CD4-positive, alpha-beta T cell (primary cell): ENCODE measurements at regions not wholly inside any gene's neighbourhood (a gene's known extent, or its start where the extent isn't known, plus 50 kb on each side); places are given as distances from the start of the nearest gene placed in this dataset.
"Not testable (repeated sequence)": the region's sequence is repeated elsewhere in the genome, so short reads cannot be mapped to it uniquely, and the experiment has no call there.

ENCODE experiments used
- ATAC-seq: fragments of 200-7000 bp; cut with Tn5 transposase; one replicate; pipeline ENCODE4 v1.10.0; 2022; ENCODE audit warnings: mild to moderate bottlenecking; ENCODE audit not compliant: poor library complexity
- CTCF ChIA-PET: fragments of 350-600 bp; sonication (Branson Sonifier 250); formaldehyde crosslinking; loops from one replicate; lab custom pipeline; 2021; ENCODE audit warnings: antibody characterized with exemption, inconsistent platforms; lab: Charles Lee
- POLR2A ChIA-PET: fragments of 350-600 bp; sonication (Branson Sonifier 250); formaldehyde crosslinking; loops from one replicate; lab custom pipeline; 2021; ENCODE audit warnings: antibody characterized with exemption, inconsistent platforms; lab: Charles Lee
- DNase-seq, 14 experiments: peaks; one replicate each; pipeline ENCODE4 v3.0.0-alpha.2; 2013 to 2020; ENCODE audit warnings: mixed read lengths in 2 of 14
- H3K27ac ChIP-seq, 2 donors: one replicate each; pipeline versions ENCODE4 v1.5.1 to v1.7.0; 2013; ENCODE audit warnings: low read length in 2 of 2, low read depth in 1 of 2, mild to moderate bottlenecking in 1 of 2
- H3K27me3 ChIP-seq, 2 experiments: 1 replicate in 1 of 2; 2 replicates in 1 of 2; pipeline versions ENCODE4 v1.6.1 to v1.7.0; 2013; ENCODE audit warnings: low read length in 2 of 2, control low read depth in 1 of 2, mild to moderate bottlenecking in 1 of 2, moderate library complexity in 1 of 2; ENCODE audit not compliant: insufficient read depth in 2 of 2, control insufficient read depth in 1 of 2
- H3K36me3 ChIP-seq: one replicate; pipeline ENCODE4 v1.6.1; 2013; ENCODE audit warnings: low read length, control low read depth; ENCODE audit not compliant: insufficient read depth
- H3K4me1 ChIP-seq: one replicate; pipeline ENCODE4 v1.6.1; 2013; ENCODE audit warnings: low read length, control low read depth; ENCODE audit not compliant: insufficient read depth
- H3K4me3 ChIP-seq: one replicate; pipeline ENCODE4 v1.5.1; 2013; ENCODE audit warnings: mild to moderate bottlenecking, low read length, moderate library complexity
- H3K9me3 ChIP-seq, 2 experiments: 1 replicate in 1 of 2; 2 replicates in 1 of 2; pipeline versions ENCODE4 v1.6.1 to v1.7.0; 2013; ENCODE audit warnings: low read length in 2 of 2, mild to moderate bottlenecking in 2 of 2, control low read depth in 1 of 2, moderate library complexity in 1 of 2; ENCODE audit not compliant: control insufficient read depth in 1 of 2, insufficient read depth in 1 of 2
- H3K27ac Mint-ChIP-seq: one replicate; pipeline ENCODE4 v1.8.0; 2020; ENCODE audit warnings: mixed read lengths
- H3K27me3 Mint-ChIP-seq: one replicate; pipeline ENCODE4 v1.8.0; 2021; ENCODE audit warnings: mixed read lengths
- H3K36me3 Mint-ChIP-seq: one replicate; pipeline ENCODE4 v1.8.0; 2021; ENCODE audit warnings: low read depth, mixed read lengths
- H3K4me1 Mint-ChIP-seq: one replicate; pipeline ENCODE4 v1.8.0; 2021; ENCODE audit warnings: low read depth, mixed read lengths
- H3K4me3 Mint-ChIP-seq: one replicate; pipeline ENCODE4 v1.8.0; 2020; ENCODE audit warnings: mild to moderate bottlenecking, mixed read lengths
- H3K9me3 Mint-ChIP-seq: one replicate; pipeline ENCODE4 v1.8.0; 2020; ENCODE audit warnings: mixed read lengths
- intact Hi-C, 2 experiments: fragments of 100-400 bp; cut with DNase I in 1 of 2; cut with micrococcal nuclease in 1 of 2; formaldehyde crosslinking; loops; one replicate each; pipeline versions ENCODE4 v1.15.1 to v1.9.0; 2023 to 2025; cut with DNase I, micrococcal nuclease
- TF ChIP-seq, protein P1 (sequence below): fragments of 200-600 bp; IDR thresholded peaks from one replicate; pipeline ENCODE4 v1.8.0; 2022; ENCODE audit warnings: antibody characterized with exemption, mild to moderate bottlenecking

DNA sequence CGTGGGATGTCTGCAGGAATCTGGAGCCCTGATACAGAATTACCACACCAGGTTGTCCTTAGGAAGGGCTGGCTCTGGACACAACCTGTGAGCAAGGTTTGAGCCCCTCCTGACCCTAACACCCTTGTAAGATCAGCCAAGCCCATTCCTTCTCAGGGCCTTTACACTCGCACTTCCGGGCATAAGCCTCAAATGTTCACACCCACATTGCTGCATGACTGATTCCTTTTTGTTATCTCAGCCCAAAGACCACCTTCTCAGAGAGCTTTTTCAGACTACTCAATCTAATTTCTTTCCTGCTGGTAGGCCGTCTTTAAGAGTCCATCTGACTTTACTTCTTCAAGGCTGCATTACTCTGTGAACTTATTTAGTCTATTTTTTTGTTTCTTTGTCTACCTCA lies 464.0 kb upstream of the SPRED2 start:
- DNase-seq = no peak
- Mint-ChIP-seq H3K27me3 (no peaks in the 10 kb centered on the region), H3K36me3 (no peaks in the 10 kb centered on the region), H3K4me3 (no peak overlapping the region), H3K4me1 (no peaks in the 10 kb centered on the region), H3K27ac (no peak overlapping the region), H3K9me3 (peaks cover 11% of the 10 kb centered on the region)
- no peak overlapping the region for H3K27ac ChIP-seq
- H3K27me3 ChIP-seq = no peaks in the 10 kb centered on the region
- H3K36me3 ChIP-seq = no peaks in the 10 kb centered on the region
- H3K9me3 ChIP-seq = no peaks in the 10 kb centered on the region
- POLR2A ChIA-PET = no interaction called here
- ATAC-seq = no peak
- TF ChIP-seq, protein P1, sequence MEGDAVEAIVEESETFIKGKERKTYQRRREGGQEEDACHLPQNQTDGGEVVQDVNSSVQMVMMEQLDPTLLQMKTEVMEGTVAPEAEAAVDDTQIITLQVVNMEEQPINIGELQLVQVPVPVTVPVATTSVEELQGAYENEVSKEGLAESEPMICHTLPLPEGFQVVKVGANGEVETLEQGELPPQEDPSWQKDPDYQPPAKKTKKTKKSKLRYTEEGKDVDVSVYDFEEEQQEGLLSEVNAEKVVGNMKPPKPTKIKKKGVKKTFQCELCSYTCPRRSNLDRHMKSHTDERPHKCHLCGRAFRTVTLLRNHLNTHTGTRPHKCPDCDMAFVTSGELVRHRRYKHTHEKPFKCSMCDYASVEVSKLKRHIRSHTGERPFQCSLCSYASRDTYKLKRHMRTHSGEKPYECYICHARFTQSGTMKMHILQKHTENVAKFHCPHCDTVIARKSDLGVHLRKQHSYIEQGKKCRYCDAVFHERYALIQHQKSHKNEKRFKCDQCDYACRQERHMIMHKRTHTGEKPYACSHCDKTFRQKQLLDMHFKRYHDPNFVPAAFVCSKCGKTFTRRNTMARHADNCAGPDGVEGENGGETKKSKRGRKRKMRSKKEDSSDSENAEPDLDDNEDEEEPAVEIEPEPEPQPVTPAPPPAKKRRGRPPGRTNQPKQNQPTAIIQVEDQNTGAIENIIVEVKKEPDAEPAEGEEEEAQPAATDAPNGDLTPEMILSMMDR = no peak
- CTCF ChIA-PET = no interaction called here
- no peak overlapping the region for H3K4me3 ChIP-seq
- H3K4me1 ChIP-seq = no peaks in the 10 kb centered on the region
- intact Hi-C loops = no loop called here

DNA sequence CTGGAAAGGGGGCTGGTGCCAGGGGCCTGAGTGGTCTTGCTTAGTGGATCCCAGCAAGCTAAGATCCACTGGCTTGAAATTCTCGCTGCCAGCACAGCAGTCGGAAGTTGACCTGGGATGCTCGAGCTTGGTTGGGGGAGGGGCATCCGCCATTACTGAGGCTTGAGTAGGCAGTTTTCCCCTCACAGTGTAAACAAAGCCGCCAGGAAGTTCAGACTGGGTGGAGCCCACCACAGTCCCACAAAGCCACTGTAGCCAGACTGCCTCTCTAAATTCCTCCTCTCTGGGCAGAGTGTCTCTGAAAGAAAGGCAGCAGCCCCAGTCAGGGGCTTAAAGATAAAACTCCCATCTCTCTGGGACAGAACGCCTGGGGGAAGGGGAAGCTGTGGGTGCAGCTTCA lies 457.7 kb upstream of the SPRED2 start:
- DNase-seq = not testable (repeated sequence)

DNA sequence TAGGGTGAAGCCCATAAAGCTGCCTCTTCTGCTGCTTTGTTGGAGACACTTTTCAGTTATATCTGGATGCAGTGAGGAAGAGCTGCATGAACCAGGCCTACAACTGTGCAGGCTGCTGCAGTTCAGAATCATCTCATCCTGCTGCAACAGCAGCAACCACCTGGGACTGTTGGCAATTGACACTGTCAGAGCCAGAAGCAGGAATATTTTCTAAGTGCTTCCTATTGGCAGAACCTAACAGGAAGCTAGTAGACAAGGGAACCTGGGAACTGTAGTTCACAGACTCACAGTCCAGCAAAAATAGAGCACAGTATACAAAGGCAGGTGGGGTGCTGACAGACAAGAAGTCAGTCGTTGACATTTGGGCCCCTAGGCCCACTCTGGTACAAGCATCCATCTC lies 452.9 kb upstream of the SPRED2 start:
- Histone ChIP-seq H3K36me3 (no peaks in the 10 kb centered on the region), H3K27me3 (peaks cover 0 to 2% of the 10 kb centered on the region in 2 experiments), H3K9me3 (peaks cover 0 to 11% of the 10 kb centered on the region in 2 experiments), H3K4me1 (no peaks in the 10 kb centered on the region), H3K27ac (no peak overlapping the region), H3K4me3 (no peak overlapping the region)
- TF ChIP-seq, protein P1 = no peak
- H3K9me3 Mint-ChIP-seq = peaks cover 3% of the 10 kb centered on the region
- H3K27ac Mint-ChIP-seq = no peak overlapping the region
- H3K4me1 Mint-ChIP-seq = no peaks in the 10 kb centered on the region
- CTCF ChIA-PET = no interaction called here
- POLR2A ChIA-PET = no interaction called here
- no peak for ATAC-seq
- no peak overlapping the region for H3K4me3 Mint-ChIP-seq
- H3K36me3 Mint-ChIP-seq = no peaks in the 10 kb centered on the region
- no peaks in the 10 kb centered on the region for H3K27me3 Mint-ChIP-seq
- intact Hi-C loops = no loop called here
- DNase-seq = no peak

More for the DNA sequence above, 457.7 kb upstream of the SPRED2 start:
- H3K27ac ChIP-seq, H3K9me3 Mint-ChIP-seq, H3K27me3 ChIP-seq, H3K27ac Mint-ChIP-seq, H3K4me1 ChIP-seq, H3K4me3 Mint-ChIP-seq, ATAC-seq, H3K27me3 Mint-ChIP-seq, CTCF ChIA-PET, H3K36me3 ChIP-seq, intact Hi-C loops, H3K4me1 Mint-ChIP-seq, H3K36me3 Mint-ChIP-seq, H3K4me3 ChIP-seq, POLR2A ChIA-PET: not testable (repeated sequence)
- H3K9me3 ChIP-seq = peaks cover 0 to 15% of the 10 kb centered on the region in 2 experiments

DNA sequence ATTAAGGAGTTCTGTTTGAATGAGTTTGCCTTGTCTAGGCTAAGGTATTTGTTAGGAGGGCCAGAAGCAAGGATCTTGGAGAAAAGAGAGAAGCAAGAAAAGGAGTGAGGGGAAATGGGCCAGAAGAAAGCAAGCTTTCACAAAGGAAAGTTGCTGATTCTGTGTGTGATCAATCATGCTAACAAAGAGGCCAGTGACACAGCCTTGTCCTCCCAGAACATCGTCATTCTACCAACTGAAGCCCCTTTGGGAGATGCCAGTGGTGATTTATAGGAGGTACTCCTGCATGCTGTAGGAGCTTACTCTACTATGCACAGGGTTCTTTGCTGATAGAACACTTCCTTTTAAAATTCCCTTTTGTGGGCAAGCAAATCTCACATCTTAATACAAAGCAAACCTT lies 449.2 kb upstream of the SPRED2 start:
- intact Hi-C loops = no loop called here
- H3K36me3 Mint-ChIP-seq = no peaks in the 10 kb centered on the region
- Histone ChIP-seq H3K27me3 (peaks cover 0 to 4% of the 10 kb centered on the region in 2 experiments), H3K9me3 (peaks cover 0 to 6% of the 10 kb centered on the region in 2 experiments), H3K36me3 (no peaks in the 10 kb centered on the region), H3K4me3 (no peak overlapping the region), H3K4me1 (no peaks in the 10 kb centered on the region), H3K27ac (no peak overlapping the region)
- H3K4me3 Mint-ChIP-seq = no peak overlapping the region
- ChIA-PET CTCF (interaction anchor here (0.6 kb wide), 1 partner anchor 9 kb away, joined by 3 read pairs; no protein-coding TSS in a partner anchor), POLR2A (no interaction called here)
- H3K27me3 Mint-ChIP-seq = no peaks in the 10 kb centered on the region
- no peaks in the 10 kb centered on the region for H3K4me1 Mint-ChIP-seq
- no peaks in the 10 kb centered on the region for H3K9me3 Mint-ChIP-seq
- ATAC-seq = no peak
- TF ChIP-seq, protein P1 = no peak
- H3K27ac Mint-ChIP-seq = no peak overlapping the region
- DNase-seq = no peak
